Choroid plexus epithelial cell (primary cell): ENCODE measurements at regions not wholly inside any gene's neighbourhood (a gene's known extent, or its start where the extent isn't known, plus 50 kb on each side); places are given as distances from the start of the nearest gene placed in this dataset.

Experiments
- DNase-seq: peaks from one replicate; pipeline ENCODE4 v3.0.0-alpha.2; 2010; ENCODE audit warnings: low read depth
- H3K4me3 ChIP-seq: 2 replicates; pipeline ENCODE4 v1.5.1; 2011; ENCODE audit warnings: low read depth, mild to moderate bottlenecking, control low read depth, low read length, moderate library complexity
- CTCF ChIP-seq: conservative IDR thresholded peaks from 2 replicates; pipeline ENCODE4 v1.5.1; 2011; ENCODE audit warnings: low read depth, mild to moderate bottlenecking, control low read depth, inconsistent platforms, low read length, moderate library complexity

DNA sequence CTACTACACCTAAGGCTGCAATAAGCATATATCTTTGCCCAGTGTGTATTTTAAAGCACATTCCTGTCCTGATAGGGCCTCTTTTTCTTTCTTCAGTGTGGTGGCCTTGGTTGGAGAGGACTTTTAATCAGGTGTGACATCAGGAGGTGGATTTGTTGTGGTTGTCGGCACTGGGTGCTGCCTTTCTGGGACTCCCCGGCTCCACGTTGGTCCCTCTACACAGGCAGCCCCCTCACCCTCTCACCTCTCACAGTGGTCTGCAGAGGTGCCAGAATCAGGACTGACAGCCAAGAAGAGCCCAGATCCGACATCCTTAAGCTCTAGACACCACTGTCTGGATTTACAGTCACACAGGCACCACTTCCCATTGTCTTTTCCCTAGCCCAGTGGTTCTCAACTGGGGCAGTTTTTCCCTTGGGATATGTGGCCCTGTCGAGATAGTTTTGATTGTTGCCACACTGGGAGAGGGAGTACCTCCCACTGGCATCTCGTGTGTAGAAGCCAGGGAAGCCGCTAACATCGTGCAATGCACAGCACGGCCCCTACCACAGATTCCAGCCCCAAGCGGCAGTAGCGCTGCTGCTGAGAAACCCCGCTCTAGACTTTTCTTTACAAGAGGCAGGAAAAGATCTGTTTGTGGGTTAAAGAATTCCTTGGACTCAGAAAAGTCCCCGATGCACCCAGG is 314.1 kb downstream of the QKI start:
- no peak for TF ChIP-seq CTCF
- H3K4me3 ChIP-seq, result no peak overlapping the region
- DNase-seq, result no peak

DNA sequence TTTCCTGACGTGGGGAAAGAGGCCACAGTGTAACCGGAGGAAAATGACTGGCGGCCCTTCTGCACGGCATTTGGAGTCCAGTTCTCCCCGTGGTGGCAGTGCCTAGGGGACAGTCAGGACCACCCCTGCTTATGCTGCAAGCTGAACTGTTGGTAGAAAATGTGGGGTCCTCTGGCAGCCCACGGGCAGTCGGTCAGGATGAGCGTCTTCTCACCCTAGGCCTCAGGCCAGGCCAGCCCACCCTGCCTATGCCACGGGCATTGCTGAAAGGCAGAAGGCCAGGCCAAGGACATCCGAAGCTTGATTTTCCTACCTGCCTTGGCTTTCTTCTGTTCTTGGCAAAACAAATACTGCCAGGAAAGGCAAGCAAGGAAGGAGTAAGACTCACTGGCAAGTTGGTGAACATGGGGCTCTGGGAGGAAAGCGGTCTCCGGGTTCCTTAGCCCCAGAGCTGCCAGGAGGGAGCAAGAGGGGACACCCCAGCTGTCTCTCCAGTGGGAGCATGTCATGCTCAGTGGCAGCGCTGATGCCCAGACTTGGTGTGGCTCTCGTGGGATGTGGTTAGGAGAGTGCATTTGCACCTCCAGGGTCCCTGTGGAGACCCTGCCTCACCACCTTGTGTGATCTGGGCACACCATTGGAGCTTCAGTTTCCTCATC is 311.6 kb downstream of the QKI start:
- no peak for DNase-seq
- TF ChIP-seq CTCF, result no peak

DNA sequence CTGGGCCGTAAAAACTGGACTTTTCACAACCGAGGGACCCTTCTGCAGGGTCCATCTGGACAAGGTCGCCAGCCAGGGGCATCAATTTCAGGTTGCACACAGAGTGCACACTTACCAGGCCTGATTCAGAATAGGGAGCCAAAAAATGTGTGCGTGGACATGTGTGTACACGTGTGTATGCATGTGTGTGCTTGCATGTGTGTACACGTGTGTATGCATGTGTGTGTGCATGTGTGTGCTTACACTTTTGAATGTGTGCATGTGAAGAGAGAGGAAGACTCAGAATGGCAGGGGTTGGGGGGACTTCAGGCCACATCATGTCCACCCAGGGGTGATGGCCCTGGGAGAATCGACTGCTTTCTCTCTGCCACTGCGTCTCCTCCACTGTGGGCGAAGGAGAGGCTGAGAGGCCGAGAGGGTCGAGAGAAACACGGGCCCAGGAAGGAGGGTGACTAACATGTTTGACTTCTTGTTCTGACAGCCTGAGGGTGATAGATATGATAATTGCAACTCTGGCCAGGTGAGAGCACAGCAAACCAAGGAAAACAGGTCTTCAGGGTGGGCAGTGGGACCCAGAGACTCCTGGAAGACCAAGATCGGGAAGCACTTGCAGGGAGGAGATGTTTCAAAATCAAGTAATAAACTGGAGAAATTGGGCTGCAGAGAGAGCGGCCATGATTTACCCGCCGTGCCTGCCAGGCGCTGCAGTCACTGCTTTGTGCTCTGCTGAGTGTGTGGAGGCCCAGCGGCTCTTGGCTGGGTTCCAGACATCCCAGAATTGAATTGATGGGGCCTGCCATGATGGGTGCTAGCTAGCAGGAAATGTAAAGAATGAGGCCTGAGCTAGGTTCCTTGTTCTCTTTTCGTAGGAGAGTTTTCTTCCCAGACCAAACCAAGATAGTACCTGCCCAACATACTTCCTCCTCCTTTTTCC is 310.8 kb downstream of the QKI start:
- no peak for TF ChIP-seq CTCF
- DNase-seq, result no peak
- H3K4me3 ChIP-seq, result no peak overlapping the region

More for the DNA sequence above, 311.6 kb downstream of the QKI start:
- H3K4me3 ChIP-seq, result no peak overlapping the region

- TF ChIP-seq CTCF, result no peak
- DNase-seq, result no peak
- H3K4me3 ChIP-seq, result no peak overlapping the region
These were observed 309.7 kb downstream of the QKI start for GRCh38 chr6:163724196-163724595.

GRCh38 chr6:163723759-163724158 is 309.2 kb downstream of the QKI start:
- TF ChIP-seq CTCF, result no peak
- DNase-seq, result no peak
- no peak overlapping the region for H3K4me3 ChIP-seq

- TF ChIP-seq CTCF, result no peak
- H3K4me3 ChIP-seq, result no peak overlapping the region
- no peak for DNase-seq
These were observed 307.6 kb downstream of the QKI start for GRCh38 chr6:163721922-163722692.
